OCI-LY7 (cell line): ENCODE measurements at regions not wholly inside any gene's neighbourhood (a gene's known extent, or its start where the extent isn't known, plus 50 kb on each side); places are given as distances from the start of the nearest gene placed in this dataset.

Source experiments
- EZH2phosphoT487 ChIP-seq: fragments of 200-600 bp; sonication (generic); IDR thresholded peaks from 2 replicates; pipeline ENCODE4 v1.6.1; 2018; ENCODE audit warnings: low read depth, borderline replicate concordance, mild to moderate bottlenecking, mixed run types, antibody characterized with exemption, low read length, moderate library complexity, mixed read lengths
- TF ChIP-seq, protein P1 (sequence below): fragments of 200-600 bp; sonication (generic); conservative IDR thresholded peaks from 2 replicates; pipeline ENCODE4 v1.5.1; 2014; ENCODE audit warnings: mild to moderate bottlenecking, antibody characterized with exemption, low read length, moderate library complexity, mixed read lengths

DNA sequence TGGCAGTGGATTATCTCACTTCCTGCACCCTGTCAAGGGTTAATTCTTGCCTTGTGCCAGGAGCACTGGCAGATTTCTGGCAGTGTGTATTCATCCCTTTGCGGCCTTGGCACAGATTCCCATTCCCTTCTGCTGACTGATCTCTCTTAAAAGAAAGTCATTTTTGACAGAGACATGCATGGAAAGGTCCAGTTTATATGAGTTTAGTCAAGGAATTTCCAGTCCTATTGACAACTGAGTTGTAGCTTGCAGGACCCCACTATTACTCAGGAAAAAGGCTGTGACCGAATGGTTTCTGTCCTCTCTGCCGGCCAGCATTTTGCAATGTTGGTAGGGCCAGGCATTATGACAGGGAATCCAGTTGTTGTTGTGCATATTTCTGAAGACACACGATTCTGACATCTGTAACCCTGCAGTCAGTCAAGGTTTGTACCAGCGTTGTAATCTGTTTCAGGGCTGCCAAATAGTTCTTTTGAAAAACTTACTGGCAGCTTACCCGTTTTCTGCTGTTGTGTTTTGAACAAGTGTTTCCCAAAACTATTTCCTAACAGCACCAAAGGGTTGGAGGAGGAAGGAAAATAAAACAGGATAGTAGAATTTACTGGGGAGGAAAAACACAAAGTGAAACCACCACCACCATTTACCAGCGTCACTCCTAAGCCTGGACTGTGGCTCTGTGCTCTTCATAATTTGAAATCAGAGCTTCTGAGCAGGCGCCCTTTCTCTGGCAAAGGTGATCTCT, 243.4 kb upstream of the KLF4 start:
- TF ChIP-seq, protein P1, sequence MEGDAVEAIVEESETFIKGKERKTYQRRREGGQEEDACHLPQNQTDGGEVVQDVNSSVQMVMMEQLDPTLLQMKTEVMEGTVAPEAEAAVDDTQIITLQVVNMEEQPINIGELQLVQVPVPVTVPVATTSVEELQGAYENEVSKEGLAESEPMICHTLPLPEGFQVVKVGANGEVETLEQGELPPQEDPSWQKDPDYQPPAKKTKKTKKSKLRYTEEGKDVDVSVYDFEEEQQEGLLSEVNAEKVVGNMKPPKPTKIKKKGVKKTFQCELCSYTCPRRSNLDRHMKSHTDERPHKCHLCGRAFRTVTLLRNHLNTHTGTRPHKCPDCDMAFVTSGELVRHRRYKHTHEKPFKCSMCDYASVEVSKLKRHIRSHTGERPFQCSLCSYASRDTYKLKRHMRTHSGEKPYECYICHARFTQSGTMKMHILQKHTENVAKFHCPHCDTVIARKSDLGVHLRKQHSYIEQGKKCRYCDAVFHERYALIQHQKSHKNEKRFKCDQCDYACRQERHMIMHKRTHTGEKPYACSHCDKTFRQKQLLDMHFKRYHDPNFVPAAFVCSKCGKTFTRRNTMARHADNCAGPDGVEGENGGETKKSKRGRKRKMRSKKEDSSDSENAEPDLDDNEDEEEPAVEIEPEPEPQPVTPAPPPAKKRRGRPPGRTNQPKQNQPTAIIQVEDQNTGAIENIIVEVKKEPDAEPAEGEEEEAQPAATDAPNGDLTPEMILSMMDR, result no peak
- no peak for TF ChIP-seq EZH2phosphoT487
